HCT116 (cell line): ENCODE measurements at regions not wholly inside any gene's neighbourhood (a gene's known extent, or its start where the extent isn't known, plus 50 kb on each side); places are given as distances from the start of the nearest gene placed in this dataset.

Experiments
- ELF1 ChIP-seq: IDR thresholded peaks from 2 replicates; pipeline ENCODE4 v1.6.1; 2012; ENCODE audit warnings: low read depth, borderline replicate concordance
- EZH2 ChIP-seq: fragments of 200-600 bp; sonication (generic); IDR thresholded peaks from 2 replicates; pipeline ENCODE4 v1.6.1; 2017; ENCODE audit warnings: antibody characterized with exemption, mixed run types
- JUND ChIP-seq: IDR thresholded peaks from 2 replicates; pipeline ENCODE4 v1.6.1; 2012
- POLR2A ChIP-seq: IDR thresholded peaks from 2 replicates; pipeline ENCODE4 v1.7.0; 2011; ENCODE audit warnings: borderline replicate concordance; ENCODE audit not compliant: insufficient read depth, insufficient read length; ENCODE audit errors: extremely low read depth
- POLR2AphosphoS5 ChIP-seq: IDR thresholded peaks from 2 replicates; pipeline ENCODE4 v1.6.1; 2011; ENCODE audit warnings: mild to moderate bottlenecking, low read depth, low read length, moderate library complexity
- SP1 ChIP-seq: IDR thresholded peaks from 2 replicates; pipeline ENCODE4 v1.6.1; 2012; ENCODE audit warnings: low read depth
- YY1 ChIP-seq: IDR thresholded peaks from 2 replicates; pipeline ENCODE4 v1.6.1; 2011; ENCODE audit warnings: low read length, low read depth, moderate library complexity, mild to moderate bottlenecking; ENCODE audit not compliant: insufficient replicate concordance; ENCODE audit errors: extremely low read depth
- ZNF274 ChIP-seq: fragments of 200-500 bp; sonication (Bioruptor generic); IDR thresholded peaks from 2 replicates; pipeline ENCODE4 v1.6.1; 2014; ENCODE audit warnings: mild to moderate bottlenecking, low read depth, low read length, inconsistent platforms
- TF ChIP-seq, protein P1 (sequence below), 3 experiments: fragments of 200-600 bp in 1 of 3; sonication (generic) in 1 of 3; IDR thresholded peaks in 2 of 3; conservative IDR thresholded peaks in 1 of 3; 2 replicates each; pipeline ENCODE4 v1.5.1; 2012 to 2017; ENCODE audit warnings: low read depth in 2 of 3, low read length in 2 of 3, antibody characterized with exemption in 1 of 3, borderline replicate concordance in 1 of 3, control low read depth in 1 of 3, mild to moderate bottlenecking in 1 of 3, mixed read lengths in 1 of 3, mixed run types in 1 of 3, moderate library complexity in 1 of 3; ENCODE audit not compliant: insufficient read depth in 1 of 3
- TF ChIP-seq, protein P2 (sequence below): IDR thresholded peaks from 2 replicates; pipeline ENCODE4 v1.6.1; 2012
- TF ChIP-seq, protein P3 (sequence below): IDR thresholded peaks from 2 replicates; pipeline ENCODE4 v1.6.1; 2011; ENCODE audit warnings: mild to moderate bottlenecking, low read length, moderate library complexity; ENCODE audit not compliant: insufficient replicate concordance; ENCODE audit errors: extremely low read depth
- TF ChIP-seq, protein P4 (sequence below): IDR thresholded peaks from 2 replicates; pipeline ENCODE4 v1.6.1; 2012

DNA sequence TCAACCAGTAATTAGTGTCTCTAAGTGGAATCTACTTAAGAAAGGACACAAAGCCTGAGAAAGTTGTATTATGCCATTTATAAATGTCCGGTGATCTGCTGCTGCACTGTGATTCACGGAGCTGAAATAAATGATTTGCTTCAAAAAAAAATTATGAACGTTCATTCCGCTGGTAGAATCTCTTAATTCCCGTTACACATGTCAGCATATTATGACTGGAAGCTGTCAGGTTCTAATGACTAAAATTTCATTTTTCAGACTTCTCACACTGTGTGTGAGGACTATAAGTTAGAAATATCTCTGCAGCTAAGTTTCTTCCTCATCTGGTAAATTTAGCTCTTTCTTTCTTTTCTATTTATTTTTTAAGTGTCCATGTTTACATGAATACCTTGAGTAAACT is 647.1 kb downstream of the VRK1 start:
- TF ChIP-seq POLR2AphosphoS5 (no peak), ZNF274 (no peak), SP1 (no peak), EZH2 (no peak), YY1 (no peak), ELF1 (no peak), POLR2A (no peak), JUND (no peak)
- TF ChIP-seq, protein P1, sequence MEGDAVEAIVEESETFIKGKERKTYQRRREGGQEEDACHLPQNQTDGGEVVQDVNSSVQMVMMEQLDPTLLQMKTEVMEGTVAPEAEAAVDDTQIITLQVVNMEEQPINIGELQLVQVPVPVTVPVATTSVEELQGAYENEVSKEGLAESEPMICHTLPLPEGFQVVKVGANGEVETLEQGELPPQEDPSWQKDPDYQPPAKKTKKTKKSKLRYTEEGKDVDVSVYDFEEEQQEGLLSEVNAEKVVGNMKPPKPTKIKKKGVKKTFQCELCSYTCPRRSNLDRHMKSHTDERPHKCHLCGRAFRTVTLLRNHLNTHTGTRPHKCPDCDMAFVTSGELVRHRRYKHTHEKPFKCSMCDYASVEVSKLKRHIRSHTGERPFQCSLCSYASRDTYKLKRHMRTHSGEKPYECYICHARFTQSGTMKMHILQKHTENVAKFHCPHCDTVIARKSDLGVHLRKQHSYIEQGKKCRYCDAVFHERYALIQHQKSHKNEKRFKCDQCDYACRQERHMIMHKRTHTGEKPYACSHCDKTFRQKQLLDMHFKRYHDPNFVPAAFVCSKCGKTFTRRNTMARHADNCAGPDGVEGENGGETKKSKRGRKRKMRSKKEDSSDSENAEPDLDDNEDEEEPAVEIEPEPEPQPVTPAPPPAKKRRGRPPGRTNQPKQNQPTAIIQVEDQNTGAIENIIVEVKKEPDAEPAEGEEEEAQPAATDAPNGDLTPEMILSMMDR (IDR thresholded peaks at IDR 0.05 in 2 of 3, conservative IDR thresholded peaks at IDR 0.05 in 1 of 3; ENCODE audit: borderline replicate concordance in 1 of 3, insufficient read depth in 1 of 3, low read depth in 2 of 3, low read length in 2 of 3): no peak
- TF ChIP-seq, protein P2, sequence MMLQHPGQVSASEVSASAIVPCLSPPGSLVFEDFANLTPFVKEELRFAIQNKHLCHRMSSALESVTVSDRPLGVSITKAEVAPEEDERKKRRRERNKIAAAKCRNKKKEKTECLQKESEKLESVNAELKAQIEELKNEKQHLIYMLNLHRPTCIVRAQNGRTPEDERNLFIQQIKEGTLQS: no peak
- TF ChIP-seq, protein P3, sequence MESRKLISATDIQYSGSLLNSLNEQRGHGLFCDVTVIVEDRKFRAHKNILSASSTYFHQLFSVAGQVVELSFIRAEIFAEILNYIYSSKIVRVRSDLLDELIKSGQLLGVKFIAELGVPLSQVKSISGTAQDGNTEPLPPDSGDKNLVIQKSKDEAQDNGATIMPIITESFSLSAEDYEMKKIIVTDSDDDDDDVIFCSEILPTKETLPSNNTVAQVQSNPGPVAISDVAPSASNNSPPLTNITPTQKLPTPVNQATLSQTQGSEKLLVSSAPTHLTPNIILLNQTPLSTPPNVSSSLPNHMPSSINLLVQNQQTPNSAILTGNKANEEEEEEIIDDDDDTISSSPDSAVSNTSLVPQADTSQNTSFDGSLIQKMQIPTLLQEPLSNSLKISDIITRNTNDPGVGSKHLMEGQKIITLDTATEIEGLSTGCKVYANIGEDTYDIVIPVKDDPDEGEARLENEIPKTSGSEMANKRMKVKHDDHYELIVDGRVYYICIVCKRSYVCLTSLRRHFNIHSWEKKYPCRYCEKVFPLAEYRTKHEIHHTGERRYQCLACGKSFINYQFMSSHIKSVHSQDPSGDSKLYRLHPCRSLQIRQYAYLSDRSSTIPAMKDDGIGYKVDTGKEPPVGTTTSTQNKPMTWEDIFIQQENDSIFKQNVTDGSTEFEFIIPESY: no peak
- TF ChIP-seq, protein P4, sequence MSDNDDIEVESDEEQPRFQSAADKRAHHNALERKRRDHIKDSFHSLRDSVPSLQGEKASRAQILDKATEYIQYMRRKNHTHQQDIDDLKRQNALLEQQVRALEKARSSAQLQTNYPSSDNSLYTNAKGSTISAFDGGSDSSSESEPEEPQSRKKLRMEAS: no peak
